HAP-1 (cell line): ENCODE measurements at regions not wholly inside any gene's neighbourhood (a gene's known extent, or its start where the extent isn't known, plus 50 kb on each side); places are given as distances from the start of the nearest gene placed in this dataset.
"Not testable (repeated sequence)": the region's sequence is repeated elsewhere in the genome, so short reads cannot be mapped to it uniquely, and the experiment has no call there.

Experiments
- DNase-seq, 2 experiments: peaks; one replicate each; pipeline ENCODE4 v3.0.0-alpha.2; 2016 to 2020; ENCODE audit warnings: low spot score in 2 of 2
- H3K27me3 ChIP-seq: fragments of 250-450 bp; sonication (Bioruptor Pico); 2 replicates; pipeline ENCODE4 v1.5.1; 2020; ENCODE audit warnings: low read depth, mild to moderate bottlenecking, moderate library complexity
- H3K36me3 ChIP-seq: fragments of 250-450 bp; sonication (Bioruptor Pico); replicated peaks from 2 replicates; pipeline ENCODE4 v1.5.1; 2020; ENCODE audit warnings: mild to moderate bottlenecking
- H3K4me1 ChIP-seq: fragments of 250-450 bp; sonication (Bioruptor Pico); 2 replicates; pipeline ENCODE4 v1.5.1; 2020; ENCODE audit warnings: mild to moderate bottlenecking
- H3K4me3 ChIP-seq: fragments of 250-450 bp; sonication (Bioruptor Pico); 2 replicates; pipeline ENCODE4 v1.5.1; 2020; ENCODE audit warnings: mild to moderate bottlenecking, moderate library complexity
- H3K9me3 ChIP-seq: fragments of 250-450 bp; sonication (Bioruptor Pico); 2 replicates; pipeline ENCODE4 v1.5.1; 2020; ENCODE audit warnings: mild to moderate bottlenecking, moderate library complexity
- in situ Hi-C: fragments of 300-500 bp; cut with MboI; formaldehyde crosslinking; loops from 3 replicates; pipeline ENCODE4 v1.14.3; 2020; ENCODE audit warnings: low sequenced_read_pairs, inconsistent platforms, mixed read lengths

DNA sequence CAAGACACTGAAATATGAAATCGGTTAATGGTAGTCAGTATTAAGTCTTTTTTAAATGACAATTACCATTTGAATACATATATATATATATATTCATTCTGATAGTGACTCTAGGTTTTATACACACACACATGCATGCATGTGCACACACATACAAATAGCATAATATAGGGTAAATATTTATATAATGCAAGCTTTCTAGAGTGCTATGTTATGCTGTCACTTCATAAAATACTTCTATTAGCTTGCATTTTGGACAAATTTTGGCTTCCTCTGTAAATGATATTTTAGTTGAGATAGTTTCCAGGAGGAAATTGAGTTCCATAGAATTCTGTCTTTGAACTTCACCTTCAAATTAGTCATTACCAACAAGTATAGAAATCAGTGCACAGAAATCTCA, 89.9 kb upstream of the EPHA3 start:
- no peak for DNase-seq
- Histone ChIP-seq H3K27me3 (no peaks in the 10 kb centered on the region), H3K9me3 (no peaks in the 10 kb centered on the region), H3K36me3 (no peaks in the 10 kb centered on the region), H3K4me1 (no peaks in the 10 kb centered on the region), H3K4me3 (no peak overlapping the region)
- in situ Hi-C loops, result no loop called here

DNA sequence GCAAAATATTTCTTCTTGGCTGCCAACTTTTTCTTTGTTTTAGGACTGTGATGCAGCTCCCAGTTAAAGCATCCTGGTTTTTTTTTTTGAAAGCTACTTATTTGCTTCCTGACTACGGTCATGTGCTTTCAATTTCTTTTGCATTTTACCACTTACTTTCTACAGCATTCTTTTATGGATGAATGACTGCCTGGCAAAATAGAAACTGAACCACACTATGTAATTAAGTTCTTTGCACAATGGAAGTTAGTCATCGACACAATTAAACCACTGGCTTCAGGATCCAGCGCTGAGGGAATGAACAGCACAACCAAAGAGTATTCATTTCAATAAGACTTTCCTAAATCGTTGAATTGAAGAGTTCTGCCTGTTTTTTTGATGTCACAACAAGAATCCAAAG, 82.2 kb upstream of the EPHA3 start:
- Histone ChIP-seq H3K36me3 (no peaks in the 10 kb centered on the region), H3K4me3 (no peak overlapping the region), H3K27me3 (no peaks in the 10 kb centered on the region), H3K4me1 (peaks cover 7% of the 10 kb centered on the region), H3K9me3 (no peaks in the 10 kb centered on the region)
- in situ Hi-C loops, result no loop called here
- peak; percentile 61 to 90 for DNase-seq

DNA sequence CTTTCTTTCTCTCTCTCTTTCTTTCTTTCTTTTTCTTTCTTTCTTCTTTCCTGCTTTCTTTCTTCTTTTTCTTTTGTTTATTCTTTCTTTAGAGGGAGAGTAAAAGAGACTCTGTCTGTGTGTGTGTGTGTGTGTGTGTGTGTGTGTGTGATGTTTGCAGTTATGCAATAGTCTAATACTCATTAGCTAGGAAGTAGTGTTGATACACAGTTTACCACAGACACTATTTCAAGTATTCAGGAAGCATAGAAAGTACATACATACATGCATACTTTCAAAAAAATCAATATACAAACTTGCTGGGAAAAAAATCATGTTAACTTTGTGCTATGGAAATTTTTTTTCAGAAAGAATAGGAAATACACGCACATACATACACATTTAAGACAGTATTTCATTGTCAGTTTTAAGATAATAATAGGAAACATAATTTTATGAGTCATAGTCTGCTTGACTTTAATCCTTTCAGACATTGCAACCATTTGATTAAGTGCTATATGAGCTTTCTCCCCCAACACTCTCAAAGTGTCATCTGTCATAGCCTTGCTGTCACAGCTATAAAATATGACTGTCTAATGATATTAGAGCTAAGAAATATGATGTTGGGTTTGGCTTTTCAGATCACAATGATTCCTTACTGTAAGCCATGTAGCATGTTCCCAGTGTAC, 74.9 kb upstream of the EPHA3 start:
- Histone ChIP-seq H3K27me3 (no peaks in the 10 kb centered on the region), H3K36me3 (no peaks in the 10 kb centered on the region), H3K4me1 (no peaks in the 10 kb centered on the region), H3K4me3 (no peak overlapping the region), H3K9me3 (no peaks in the 10 kb centered on the region)
- no peak for DNase-seq
- in situ Hi-C loops, result no loop called here

DNA sequence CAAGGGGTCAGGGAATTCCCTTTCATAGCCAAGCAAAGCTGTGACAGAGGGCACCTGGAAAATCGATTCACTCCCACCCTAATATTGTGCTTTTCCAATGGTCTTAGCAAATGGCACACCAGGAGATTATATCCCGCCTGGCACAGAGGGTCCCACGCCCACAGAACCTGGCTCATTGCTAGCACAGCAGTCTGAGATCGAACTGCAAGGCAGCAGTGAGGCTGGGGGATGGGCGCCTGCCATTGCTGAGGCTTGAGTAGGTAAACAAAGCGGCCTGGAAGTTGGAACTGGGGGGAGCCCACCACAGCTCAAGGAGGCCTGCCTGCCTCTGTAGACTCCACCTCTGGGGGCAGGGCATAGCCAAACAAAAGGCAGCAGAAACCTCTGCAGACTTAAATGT, 72.7 kb upstream of the EPHA3 start:
- H3K36me3 ChIP-seq, DNase-seq, H3K27me3 ChIP-seq, H3K9me3 ChIP-seq, H3K4me3 ChIP-seq, in situ Hi-C loops, H3K4me1 ChIP-seq: not testable (repeated sequence)

DNA sequence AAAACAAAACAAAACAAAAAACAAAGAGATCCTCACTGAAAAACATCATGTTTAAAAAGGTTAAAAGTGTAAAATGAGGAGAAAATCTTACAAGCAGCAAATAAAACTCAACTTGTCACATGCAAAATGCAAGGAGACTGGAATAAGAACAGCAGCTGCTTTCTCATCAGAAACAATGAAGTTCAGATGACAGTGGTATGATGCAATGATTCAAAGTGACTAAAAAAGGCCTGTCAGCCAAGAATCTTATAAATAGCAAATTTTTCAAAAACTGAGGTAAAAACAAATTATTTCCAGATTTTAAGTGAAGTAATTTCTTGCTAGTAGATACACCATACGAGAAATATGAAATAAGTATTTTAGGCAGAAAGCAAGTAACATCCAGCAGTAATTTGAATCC, 68.6 kb upstream of the EPHA3 start:
- peaks cover 8% of the 10 kb centered on the region for H3K4me1 ChIP-seq
- no peaks in the 10 kb centered on the region for H3K36me3 ChIP-seq
- in situ Hi-C loops, result no loop called here
- no peaks in the 10 kb centered on the region for H3K27me3 ChIP-seq
- no peaks in the 10 kb centered on the region for H3K9me3 ChIP-seq
- DNase-seq, result no peak
- no peak overlapping the region for H3K4me3 ChIP-seq

DNA sequence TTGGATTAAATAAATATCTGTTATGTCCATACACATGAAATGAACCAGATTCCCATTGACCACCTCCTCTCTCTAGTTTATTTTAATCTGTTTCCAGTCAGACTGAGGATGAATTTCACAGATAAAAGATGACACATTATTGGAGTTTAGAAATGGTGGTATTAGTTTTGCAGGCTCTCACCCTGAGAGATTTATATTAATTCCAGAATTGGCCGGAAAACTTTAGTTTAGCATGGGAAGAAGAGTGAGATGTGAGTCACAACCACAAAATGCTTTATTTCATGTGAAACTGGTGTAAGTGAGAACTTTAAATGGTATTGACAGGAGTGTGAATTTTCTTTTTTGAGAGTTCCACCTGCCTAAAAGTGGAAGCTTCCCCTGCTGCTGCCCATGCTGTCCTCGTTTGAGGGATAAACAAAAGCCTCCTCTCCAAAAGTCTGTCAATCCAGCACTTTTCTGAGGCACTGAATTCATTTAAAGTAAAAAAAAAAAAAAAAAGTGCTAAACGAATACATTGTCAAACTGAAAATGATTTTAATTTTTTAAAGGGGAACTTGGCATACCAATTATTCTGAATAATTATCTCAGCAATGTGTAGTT, 65.1 kb upstream of the EPHA3 start:
- DNase-seq, result no peak
- Histone ChIP-seq H3K9me3 (no peaks in the 10 kb centered on the region), H3K4me1 (peaks cover 23% of the 10 kb centered on the region), H3K4me3 (no peak overlapping the region), H3K27me3 (no peaks in the 10 kb centered on the region), H3K36me3 (no peaks in the 10 kb centered on the region)
- in situ Hi-C loops, result no loop called here

DNA sequence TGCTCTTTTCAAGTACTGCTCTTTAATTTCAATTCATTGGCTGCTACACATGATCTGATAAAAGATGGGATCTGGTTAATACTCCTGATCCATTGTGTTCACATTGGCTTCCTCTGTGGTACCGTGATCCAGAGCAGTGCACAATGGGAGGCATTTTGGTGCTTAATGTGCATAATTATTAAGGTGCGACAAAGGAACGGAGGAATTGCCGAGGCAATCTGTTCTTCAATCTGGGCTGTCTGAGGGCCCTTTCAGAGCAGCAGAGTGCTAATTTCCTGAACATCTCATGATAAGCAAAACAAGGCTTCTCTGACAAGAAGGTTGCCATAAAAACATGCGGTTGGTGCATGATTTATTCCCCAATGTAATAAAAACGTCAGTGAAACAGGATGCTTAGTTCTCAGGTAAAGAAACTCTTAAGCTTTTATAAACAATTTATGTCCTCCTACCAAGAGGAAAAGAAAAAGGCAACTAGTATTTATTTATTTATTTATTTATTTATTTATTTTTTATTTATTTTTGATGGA, 64.0 kb upstream of the EPHA3 start:
- H3K36me3 ChIP-seq, result no peaks in the 10 kb centered on the region
- H3K27me3 ChIP-seq, result no peaks in the 10 kb centered on the region
- in situ Hi-C loops, result no loop called here
- H3K9me3 ChIP-seq, result no peaks in the 10 kb centered on the region
- H3K4me1 ChIP-seq, result peaks cover 23% of the 10 kb centered on the region
- DNase-seq, result peak; percentile 45 to 60
- no peak overlapping the region for H3K4me3 ChIP-seq

DNA sequence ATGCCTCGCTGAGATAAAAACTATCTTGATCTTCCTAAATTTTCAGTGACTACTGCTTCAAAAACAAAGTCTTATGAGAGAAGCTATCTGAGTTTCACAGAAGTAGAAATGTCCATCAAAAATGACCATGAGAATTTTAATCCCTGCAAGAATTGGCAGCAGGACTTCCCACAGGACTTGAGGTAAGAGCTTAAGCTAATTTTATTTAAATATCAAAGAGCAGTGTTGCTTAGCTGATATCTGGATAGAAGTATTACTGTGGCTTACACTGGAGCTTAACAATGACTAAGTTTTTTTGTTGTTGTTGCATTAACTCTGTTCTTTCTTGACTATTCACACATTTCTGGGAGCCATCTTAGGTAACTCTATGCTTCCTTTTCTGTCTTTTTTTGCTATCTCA, 60.8 kb upstream of the EPHA3 start:
- no peaks in the 10 kb centered on the region for H3K36me3 ChIP-seq
- peak in 1 of 2 experiments; percentile 66 for DNase-seq
- no peaks in the 10 kb centered on the region for H3K9me3 ChIP-seq
- H3K4me1 ChIP-seq, result peaks cover 23% of the 10 kb centered on the region
- no peaks in the 10 kb centered on the region for H3K27me3 ChIP-seq
- H3K4me3 ChIP-seq, result no peak overlapping the region
- in situ Hi-C loops, result no loop called here

DNA sequence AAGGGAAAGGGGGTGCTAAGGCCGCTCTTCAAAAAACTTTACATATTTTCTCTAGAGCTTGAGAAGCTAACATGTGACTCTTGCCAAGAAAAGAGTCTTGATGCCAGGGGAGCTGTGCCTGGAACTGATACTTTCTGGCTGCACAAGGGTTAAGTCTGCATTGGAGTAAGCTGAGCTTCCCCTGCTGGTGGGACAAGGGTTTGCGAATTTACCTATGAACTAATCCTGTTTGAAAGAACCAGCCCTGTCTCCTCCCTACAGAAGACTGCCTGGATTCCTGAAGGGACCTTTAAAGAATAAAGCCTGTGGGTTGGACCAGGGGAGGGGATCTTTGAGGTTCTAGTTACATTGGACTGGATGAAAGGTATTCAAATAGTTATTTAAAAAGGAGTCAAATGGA, 58.3 kb upstream of the EPHA3 start:
- Histone ChIP-seq H3K36me3 (no peaks in the 10 kb centered on the region), H3K27me3 (no peaks in the 10 kb centered on the region), H3K9me3 (no peaks in the 10 kb centered on the region), H3K4me3 (no peak overlapping the region), H3K4me1 (peaks cover 15% of the 10 kb centered on the region)
- DNase-seq, result peak in 1 of 2 experiments; percentile 32
- in situ Hi-C loops, result no loop called here

DNA sequence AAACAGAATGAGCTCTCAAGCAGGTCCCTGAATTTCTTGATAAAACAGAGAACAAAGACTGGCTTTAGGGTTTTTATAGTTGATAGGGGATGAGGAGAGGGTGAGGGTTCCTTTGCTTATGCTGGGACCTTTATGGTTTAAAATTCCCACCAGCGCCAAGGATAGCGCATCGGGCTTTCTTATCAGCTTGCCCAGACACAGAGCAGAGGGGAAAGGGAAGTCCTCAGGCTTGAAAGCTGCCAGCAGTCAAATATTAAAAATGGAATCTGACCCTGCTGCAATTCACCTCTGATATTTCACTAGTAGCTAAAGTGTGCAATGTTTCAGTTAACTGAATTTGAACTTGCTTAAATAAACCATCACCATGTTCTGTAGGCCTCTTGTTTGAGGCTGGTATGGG, 55.0 kb upstream of the EPHA3 start:
- no peaks in the 10 kb centered on the region; the same call in none of the 2 replicates for H3K4me1 ChIP-seq
- in situ Hi-C loops, result no loop called here
- no peaks in the 10 kb centered on the region for H3K27me3 ChIP-seq
- H3K36me3 ChIP-seq, result no peaks in the 10 kb centered on the region
- no peaks in the 10 kb centered on the region for H3K9me3 ChIP-seq
- DNase-seq, result no peak
- no peak overlapping the region for H3K4me3 ChIP-seq

DNA sequence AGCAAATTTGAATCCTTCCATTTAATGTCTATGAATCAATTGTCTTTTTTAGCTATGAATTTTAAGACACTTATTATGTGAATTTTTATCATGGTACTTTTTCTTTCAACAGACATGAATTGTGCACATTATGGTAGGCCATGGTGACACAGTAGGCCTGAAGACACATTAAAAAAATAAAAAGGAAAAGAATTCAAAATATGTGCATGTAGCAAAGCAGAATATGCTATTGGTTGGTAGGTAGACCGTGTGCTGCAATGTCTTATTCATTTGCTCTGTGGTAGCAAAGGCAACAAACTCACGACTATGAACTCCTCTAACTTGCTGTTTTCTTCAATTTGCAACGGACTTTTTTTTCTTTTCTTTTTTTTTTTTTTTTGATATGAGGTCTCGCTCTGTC, 50.0 kb upstream of the EPHA3 start:
- no peak for DNase-seq
- H3K27me3 ChIP-seq, result no peaks in the 10 kb centered on the region
- in situ Hi-C loops, result no loop called here
- H3K4me3 ChIP-seq, result no peak overlapping the region
- H3K9me3 ChIP-seq, result no peaks in the 10 kb centered on the region
- no peaks in the 10 kb centered on the region for H3K36me3 ChIP-seq
- peaks cover 24% of the 10 kb centered on the region for H3K4me1 ChIP-seq
